ENCODE measurements at regions not wholly inside any gene's neighbourhood (a gene's known extent, or its start where the extent isn't known, plus 50 kb on each side); places are given as distances from the start of the nearest gene placed in this dataset.

DNA sequence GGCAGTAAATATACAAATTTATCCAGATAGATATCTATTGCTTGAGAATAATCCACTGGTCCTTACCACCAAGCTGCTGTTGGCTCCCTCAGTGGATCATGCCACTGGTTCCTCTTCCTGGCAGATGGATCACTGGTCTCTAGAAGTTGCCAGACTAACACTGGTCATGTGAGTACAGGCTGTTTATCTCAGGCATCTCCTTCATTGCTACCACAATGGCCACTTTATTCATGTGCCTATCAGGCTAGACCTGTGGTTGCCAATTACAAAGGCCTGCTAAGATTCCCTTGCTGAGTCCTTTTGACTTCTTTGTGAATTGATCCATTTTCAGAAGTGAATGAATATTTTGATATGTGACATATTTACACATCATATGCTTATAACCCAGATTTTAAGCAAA lies 1659.5 kb upstream of the PCDH20 start:
- no peaks in the 10 kb centered on the region for H3K79me2 ChIP-seq (ENCODE audit: insufficient read depth, low read length)
- no peak overlapping the region for H3K4me2 ChIP-seq (ENCODE audit: low read depth, low read length, poor library complexity, severe bottlenecking)
- H3F3A ChIP-seq (ENCODE audit: insufficient read depth), result no peaks in the 10 kb centered on the region
- H2AFZ ChIP-seq (ENCODE audit: low read depth, low read length, severe bottlenecking), result peak overlapping the region; percentile 12
- H3K9ac ChIP-seq (ENCODE audit: low read length), result no peak overlapping the region
- H3K9me3 ChIP-seq (ENCODE audit: insufficient read depth, low read length), result peaks cover 14% of the 10 kb centered on the region; the same call in 1 of the 2 replicates
- no peaks in the 10 kb centered on the region for H3K27me3 ChIP-seq (ENCODE audit: low read length)
- no peaks in the 10 kb centered on the region for H4K20me1 ChIP-seq (ENCODE audit: low read depth, low read length)
- H3K4me3 ChIP-seq (ENCODE audit: insufficient read depth, low read length, poor library complexity, severe bottlenecking), result no peak overlapping the region
- no peak overlapping the region for H3K27ac ChIP-seq (ENCODE audit: low read depth, low read length)
- TF ChIP-seq, protein P1, sequence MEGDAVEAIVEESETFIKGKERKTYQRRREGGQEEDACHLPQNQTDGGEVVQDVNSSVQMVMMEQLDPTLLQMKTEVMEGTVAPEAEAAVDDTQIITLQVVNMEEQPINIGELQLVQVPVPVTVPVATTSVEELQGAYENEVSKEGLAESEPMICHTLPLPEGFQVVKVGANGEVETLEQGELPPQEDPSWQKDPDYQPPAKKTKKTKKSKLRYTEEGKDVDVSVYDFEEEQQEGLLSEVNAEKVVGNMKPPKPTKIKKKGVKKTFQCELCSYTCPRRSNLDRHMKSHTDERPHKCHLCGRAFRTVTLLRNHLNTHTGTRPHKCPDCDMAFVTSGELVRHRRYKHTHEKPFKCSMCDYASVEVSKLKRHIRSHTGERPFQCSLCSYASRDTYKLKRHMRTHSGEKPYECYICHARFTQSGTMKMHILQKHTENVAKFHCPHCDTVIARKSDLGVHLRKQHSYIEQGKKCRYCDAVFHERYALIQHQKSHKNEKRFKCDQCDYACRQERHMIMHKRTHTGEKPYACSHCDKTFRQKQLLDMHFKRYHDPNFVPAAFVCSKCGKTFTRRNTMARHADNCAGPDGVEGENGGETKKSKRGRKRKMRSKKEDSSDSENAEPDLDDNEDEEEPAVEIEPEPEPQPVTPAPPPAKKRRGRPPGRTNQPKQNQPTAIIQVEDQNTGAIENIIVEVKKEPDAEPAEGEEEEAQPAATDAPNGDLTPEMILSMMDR (IDR thresholded peaks at IDR 0.05; ENCODE audit: insufficient read depth, low read length, poor library complexity, severe bottlenecking), result no peak
- no peak for TF ChIP-seq EZH2phosphoT487 (conservative IDR thresholded peaks at IDR 0.05; ENCODE audit: low read length)
- no peaks in the 10 kb centered on the region for H3K9me2 ChIP-seq (replicated peaks; ENCODE audit: insufficient read depth, low read length)
- no peaks in the 10 kb centered on the region for H3K36me3 ChIP-seq (ENCODE audit: low read length)

DNA sequence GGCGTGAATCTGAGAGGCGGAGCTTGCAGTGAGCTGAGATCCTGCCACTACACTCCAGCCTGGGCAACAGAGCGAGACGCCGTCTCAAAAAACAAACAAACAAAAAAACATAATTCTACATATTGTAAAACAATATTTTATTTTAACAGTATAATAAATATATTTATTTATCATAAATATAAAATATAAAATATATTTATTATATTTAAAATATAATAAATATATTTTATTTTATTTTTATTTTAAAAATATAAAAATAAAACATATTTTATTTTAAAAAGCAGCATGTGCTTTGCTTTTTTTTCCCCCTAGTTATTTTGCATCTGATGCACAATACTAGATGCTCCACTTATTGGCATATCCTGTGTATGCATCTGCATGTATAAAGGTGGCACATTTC lies 1634.6 kb upstream of the PCDH20 start:
- Histone ChIP-seq H3K79me2 (ENCODE audit: insufficient read depth, low read length) (no peaks in the 10 kb centered on the region), H3K4me3 (ENCODE audit: insufficient read depth, low read length, poor library complexity, severe bottlenecking) (no peak overlapping the region), H3K27me3 (ENCODE audit: low read length) (no peaks in the 10 kb centered on the region), H3K36me3 (ENCODE audit: low read length) (no peaks in the 10 kb centered on the region; the same call in 1 of the 2 replicates), H3K4me2 (ENCODE audit: low read depth, low read length, poor library complexity, severe bottlenecking) (no peak overlapping the region), H2AFZ (ENCODE audit: low read depth, low read length, severe bottlenecking) (no peak overlapping the region), H3K9me3 (ENCODE audit: insufficient read depth, low read length) (no peaks in the 10 kb centered on the region), H3F3A (ENCODE audit: insufficient read depth) (no peaks in the 10 kb centered on the region), H3K9me2 (replicated peaks; ENCODE audit: insufficient read depth, low read length) (no peaks in the 10 kb centered on the region), H4K20me1 (ENCODE audit: low read depth, low read length) (no peaks in the 10 kb centered on the region), H3K9ac (ENCODE audit: low read length) (no peak overlapping the region), H3K27ac (ENCODE audit: low read depth, low read length) (no peak overlapping the region)
- no peak for TF ChIP-seq EZH2phosphoT487 (conservative IDR thresholded peaks at IDR 0.05; ENCODE audit: low read length)
- TF ChIP-seq, protein P1 (IDR thresholded peaks at IDR 0.05; ENCODE audit: insufficient read depth, low read length, poor library complexity, severe bottlenecking), result no peak

DNA sequence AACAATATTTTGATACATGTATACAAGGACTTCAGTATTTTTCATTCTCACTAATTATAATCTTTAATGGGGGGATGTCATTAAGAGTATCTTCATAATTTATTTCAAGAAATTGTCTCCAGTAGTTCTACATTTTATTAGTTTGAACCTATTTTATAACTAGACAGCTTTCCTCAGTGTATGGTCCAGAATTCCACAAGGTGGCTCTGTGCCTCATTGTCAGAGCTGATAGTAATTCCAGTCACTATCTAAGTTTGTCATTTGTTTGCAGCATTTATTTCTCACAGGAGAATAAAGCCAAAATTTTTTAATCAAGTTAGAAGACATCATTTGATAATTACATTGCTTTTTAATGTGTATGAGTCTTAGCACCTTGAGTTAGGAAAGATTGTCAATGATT lies 1633.0 kb upstream of the PCDH20 start:
- H4K20me1 ChIP-seq (ENCODE audit: low read depth, low read length), result no peaks in the 10 kb centered on the region
- no peak overlapping the region for H3K9ac ChIP-seq (ENCODE audit: low read length)
- no peak overlapping the region for H3K27ac ChIP-seq (ENCODE audit: low read depth, low read length)
- no peak for TF ChIP-seq EZH2phosphoT487 (conservative IDR thresholded peaks at IDR 0.05; ENCODE audit: low read length)
- TF ChIP-seq, protein P1 (IDR thresholded peaks at IDR 0.05; ENCODE audit: insufficient read depth, low read length, poor library complexity, severe bottlenecking), result no peak
- no peaks in the 10 kb centered on the region for H3K9me2 ChIP-seq (replicated peaks; ENCODE audit: insufficient read depth, low read length)
- H3K4me3 ChIP-seq (ENCODE audit: insufficient read depth, low read length, poor library complexity, severe bottlenecking), result no peak overlapping the region
- H2AFZ ChIP-seq (ENCODE audit: low read depth, low read length, severe bottlenecking), result no peak overlapping the region
- H3K27me3 ChIP-seq (ENCODE audit: low read length), result no peaks in the 10 kb centered on the region
- H3K36me3 ChIP-seq (ENCODE audit: low read length), result no peaks in the 10 kb centered on the region; the same call in 1 of the 2 replicates
- no peak overlapping the region for H3K4me2 ChIP-seq (ENCODE audit: low read depth, low read length, poor library complexity, severe bottlenecking)
- no peaks in the 10 kb centered on the region for H3F3A ChIP-seq (ENCODE audit: insufficient read depth)
- no peaks in the 10 kb centered on the region for H3K79me2 ChIP-seq (ENCODE audit: insufficient read depth, low read length)
- no peaks in the 10 kb centered on the region for H3K9me3 ChIP-seq (ENCODE audit: insufficient read depth, low read length)

Data from SU-DHL-6 (cell line).